Suppressor macrophage (primary cell): ENCODE measurements at regions not wholly inside any gene's neighbourhood (a gene's known extent, or its start where the extent isn't known, plus 50 kb on each side); places are given as distances from the start of the nearest gene placed in this dataset.
A peak's percentile ranks its signal among the peaks of the same experiment; 100 is the strongest.

ENCODE experiments used
- DNase-seq, 4 experiments: peaks; one replicate each; pipeline ENCODE4 v3.0.0-alpha.2; 2020 to 2022

GRCh38 chr15:79673416-79674123, 223.2 kb downstream of the MTHFS start:
- peak; percentile 28 to 61 (median 54) for DNase-seq

GRCh38 chr15:79674124-79674465, 222.7 kb downstream of the MTHFS start:
- no peak for DNase-seq

GRCh38 chr15:79675982-79676381, 220.8 kb downstream of the MTHFS start:
- no peak for DNase-seq

GRCh38 chr15:79676621-79677020, 220.2 kb downstream of the MTHFS start:
- no peak for DNase-seq

- no peak for DNase-seq
Observed at GRCh38 chr15:79677241-79677640, 219.6 kb downstream of the MTHFS start.

GRCh38 chr15:79678032-79678701, 218.6 kb downstream of the MTHFS start:
- DNase-seq, result no peak

- DNase-seq, result peak in 2 of 4 experiments; percentile 6 to 24
Observed at GRCh38 chr15:79680720-79681119, 216.1 kb downstream of the MTHFS start.

GRCh38 chr15:79682285-79682684, 214.5 kb downstream of the MTHFS start:
- DNase-seq, result no peak

GRCh38 chr15:79682851-79683288, 213.9 kb downstream of the MTHFS start:
- no peak for DNase-seq

- DNase-seq, result no peak
Observed at GRCh38 chr15:79689030-79689429, 207.8 kb downstream of the MTHFS start.

GRCh38 chr15:79700951-79701480, 195.8 kb downstream of the MTHFS start:
- no peak for DNase-seq

GRCh38 chr15:79702621-79703020, 194.2 kb downstream of the MTHFS start:
- no peak for DNase-seq

GRCh38 chr15:79721256-79721655, 175.6 kb downstream of the MTHFS start:
- peak in 1 of 4 experiments; percentile 3 for DNase-seq

GRCh38 chr15:79724312-79724711, 172.5 kb downstream of the MTHFS start:
- peak; percentile 45 to 78 (median 66) for DNase-seq

GRCh38 chr15:79724804-79725203, 172.0 kb downstream of the MTHFS start:
- DNase-seq, result peak; percentile 54 to 75 (median 70)

- DNase-seq, result no peak
Observed at GRCh38 chr15:79728867-79729266, 167.9 kb downstream of the MTHFS start.

- DNase-seq, result no peak
Observed at GRCh38 chr15:79736435-79737000, 160.3 kb downstream of the MTHFS start.

- no peak for DNase-seq
Observed at GRCh38 chr15:79738143-79738542, 158.7 kb downstream of the MTHFS start.

GRCh38 chr15:79740561-79740960, 156.3 kb downstream of the MTHFS start:
- peak; percentile 13 to 51 (median 27) for DNase-seq

- DNase-seq, result no peak
Observed at GRCh38 chr15:79743032-79743431, 153.8 kb downstream of the MTHFS start.

GRCh38 chr15:79744485-79744884, 152.3 kb downstream of the MTHFS start:
- peak; percentile 43 to 72 (median 66) for DNase-seq

- no peak for DNase-seq
Observed at GRCh38 chr15:79756365-79756764, 140.4 kb downstream of the MTHFS start.

GRCh38 chr15:79765081-79765480, 131.7 kb downstream of the MTHFS start:
- DNase-seq, result no peak

- peak; percentile 33 to 52 (median 50) for DNase-seq
Observed at GRCh38 chr15:79769069-79769481, 127.7 kb downstream of the MTHFS start.
